GM23248 (cell line): ENCODE measurements at regions not wholly inside any gene's neighbourhood (a gene's known extent, or its start where the extent isn't known, plus 50 kb on each side); places are given as distances from the start of the nearest gene placed in this dataset.

Experiments
- DNase-seq: peaks from one replicate; pipeline ENCODE4 v3.0.0-alpha.2; 2015
- H2AFZ ChIP-seq: fragments of 200-600 bp; sonication (generic); 2 replicates; pipeline ENCODE4 v1.6.1; 2016; ENCODE audit warnings: antibody characterized with exemption
- H3F3A ChIP-seq: fragments of 200-600 bp; sonication (generic); 2 replicates; pipeline ENCODE4 v1.6.1; 2016; ENCODE audit warnings: mild to moderate bottlenecking, antibody characterized with exemption, mixed run types; ENCODE audit not compliant: insufficient read depth
- H3K27ac ChIP-seq: fragments of 200-600 bp; sonication (generic); 2 replicates; pipeline ENCODE4 v1.5.1; 2016; ENCODE audit warnings: mild to moderate bottlenecking
- H3K27me3 ChIP-seq: fragments of 200-600 bp; sonication (generic); replicated peaks from 2 replicates; pipeline ENCODE4 v1.6.1; 2016; ENCODE audit warnings: mild to moderate bottlenecking; ENCODE audit not compliant: insufficient read depth
- H3K36me3 ChIP-seq: fragments of 200-600 bp; sonication (generic); 2 replicates; pipeline ENCODE4 v1.6.1; 2016; ENCODE audit warnings: low read depth, mild to moderate bottlenecking
- H3K4me1 ChIP-seq: fragments of 200-600 bp; sonication (generic); 2 replicates; pipeline ENCODE4 v1.6.1; 2016; ENCODE audit warnings: mild to moderate bottlenecking; ENCODE audit not compliant: insufficient read depth
- H3K4me2 ChIP-seq: fragments of 200-600 bp; sonication (generic); one replicate; pipeline ENCODE4 v1.6.1; 2016; ENCODE audit warnings: mild to moderate bottlenecking; ENCODE audit not compliant: unreplicated experiment
- H3K4me3 ChIP-seq: fragments of 200-600 bp; sonication (generic); 2 replicates; pipeline ENCODE4 v1.5.1; 2016; ENCODE audit warnings: mild to moderate bottlenecking
- H3K79me2 ChIP-seq: fragments of 200-600 bp; sonication (generic); 2 replicates; pipeline ENCODE4 v1.6.1; 2016; ENCODE audit warnings: mild to moderate bottlenecking; ENCODE audit not compliant: insufficient read depth
- H3K9ac ChIP-seq: fragments of 200-600 bp; sonication (generic); 2 replicates; pipeline ENCODE4 v1.6.1; 2016; ENCODE audit warnings: mild to moderate bottlenecking
- H3K9me2 ChIP-seq: fragments of 200-600 bp; sonication (generic); 2 replicates; pipeline ENCODE4 v1.6.1; 2016; ENCODE audit warnings: mixed run types, mild to moderate bottlenecking, moderate library complexity; ENCODE audit not compliant: insufficient read depth
- H3K9me3 ChIP-seq: fragments of 200-600 bp; sonication (generic); one replicate; pipeline ENCODE4 v1.6.1; 2017; ENCODE audit warnings: low read depth
- H4K20me1 ChIP-seq: fragments of 200-600 bp; sonication (generic); 2 replicates; pipeline ENCODE4 v1.6.0; 2016; ENCODE audit not compliant: insufficient read depth
- EZH2 ChIP-seq: fragments of 200-600 bp; sonication (generic); IDR thresholded peaks from 2 replicates; pipeline ENCODE4 v1.6.1; 2018; ENCODE audit warnings: antibody characterized with exemption, mild to moderate bottlenecking; ENCODE audit not compliant: insufficient read depth, poor library complexity, severe bottlenecking
- EZH2phosphoT487 ChIP-seq: fragments of 200-600 bp; sonication (generic); IDR thresholded peaks from 2 replicates; pipeline ENCODE4 v1.6.1; 2018; ENCODE audit warnings: antibody characterized with exemption, moderate library complexity, mild to moderate bottlenecking, low read depth; ENCODE audit not compliant: insufficient read depth
- WGBS, 2 experiments: methylation state at CpG; one replicate each; pipeline ENCODE4 v1.1.6; 2015 to 2017; ENCODE audit warnings: low lambda C conversion rate in 2 of 2, low coverage in 1 of 2; ENCODE audit errors: missing lambda C conversion rate in 2 of 2; 5-methylcytosine and 5-hydroxymethylcytosine counted together
- in situ Hi-C: fragments of 300-500 bp; cut with MboI; formaldehyde crosslinking; loops from 2 replicates; pipeline ENCODE4 v1.15.0; 2020

DNA sequence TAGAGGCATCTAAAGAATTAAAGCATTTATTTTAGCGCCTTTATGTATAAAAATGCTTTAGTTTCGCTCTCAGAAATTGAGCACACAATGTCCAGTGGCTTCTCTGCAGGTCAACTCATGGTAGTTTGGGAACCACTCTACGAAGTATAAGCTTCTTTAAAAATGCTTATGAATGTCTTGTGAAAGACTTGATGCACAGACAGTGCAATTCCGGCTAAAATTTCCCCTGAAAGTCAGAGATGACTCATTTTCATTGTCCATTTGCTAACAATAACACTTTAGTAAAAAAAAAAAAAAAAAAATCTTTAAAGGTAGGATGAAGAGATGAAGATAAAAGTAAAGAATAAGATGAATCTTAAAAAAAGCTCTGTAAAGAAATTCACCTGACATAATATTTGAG lies 117.2 kb downstream of the PDHA2 start:
- H3K9me2 ChIP-seq: no peaks in the 10 kb centered on the region
- no peaks in the 10 kb centered on the region for H3K79me2 ChIP-seq
- no peaks in the 10 kb centered on the region for H3K9me3 ChIP-seq
- no peak overlapping the region for H2AFZ ChIP-seq
- no peak overlapping the region for H3K4me3 ChIP-seq
- no peaks in the 10 kb centered on the region for H3K27me3 ChIP-seq
- 16 to 24% methylated on average over 4 of the region's 4 CpGs for WGBS, 2 experiments
- no peaks in the 10 kb centered on the region for H3K4me1 ChIP-seq
- H3K4me2 ChIP-seq: no peak overlapping the region
- no peak for DNase-seq
- no peak overlapping the region for H3K27ac ChIP-seq
- no peaks in the 10 kb centered on the region for H3K36me3 ChIP-seq
- no peaks in the 10 kb centered on the region for H4K20me1 ChIP-seq
- H3F3A ChIP-seq: no peaks in the 10 kb centered on the region
- in situ Hi-C loops: no loop called here
- H3K9ac ChIP-seq: no peak overlapping the region
- TF ChIP-seq EZH2phosphoT487: no peak
- no peak for TF ChIP-seq EZH2

DNA sequence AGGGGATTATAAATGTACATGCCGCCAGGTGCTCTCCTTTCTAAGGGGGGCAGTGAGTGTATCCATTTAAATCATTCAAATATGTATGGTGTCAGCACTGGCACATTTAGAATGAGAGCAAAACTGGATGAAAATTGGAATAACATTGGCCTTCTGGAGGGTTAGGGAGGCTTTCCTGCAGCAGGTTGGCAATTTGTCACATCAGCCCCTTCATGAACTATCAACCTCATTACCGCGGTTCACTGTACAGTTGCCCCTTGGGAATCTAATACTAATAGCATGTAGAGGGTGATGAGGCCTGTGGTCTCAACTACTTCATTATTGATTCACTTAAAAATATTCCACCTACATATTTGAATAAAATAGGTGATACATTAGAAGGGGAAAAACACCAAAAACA lies 117.9 kb downstream of the PDHA2 start:
- Histone ChIP-seq H3K79me2 (no peaks in the 10 kb centered on the region), H3K27ac (no peak overlapping the region), H3K4me3 (no peak overlapping the region), H3K36me3 (no peaks in the 10 kb centered on the region), H2AFZ (no peak overlapping the region), H3K9ac (no peak overlapping the region), H3F3A (no peaks in the 10 kb centered on the region), H3K9me3 (no peaks in the 10 kb centered on the region), H3K4me2 (no peak overlapping the region), H4K20me1 (no peaks in the 10 kb centered on the region), H3K9me2 (no peaks in the 10 kb centered on the region), H3K27me3 (no peaks in the 10 kb centered on the region), H3K4me1 (no peaks in the 10 kb centered on the region)
- 65 to 67% methylated on average over 3 of the region's 3 CpGs for WGBS, 2 experiments
- in situ Hi-C loops: no loop called here
- DNase-seq: no peak
- TF ChIP-seq EZH2 (no peak), EZH2phosphoT487 (no peak)

DNA sequence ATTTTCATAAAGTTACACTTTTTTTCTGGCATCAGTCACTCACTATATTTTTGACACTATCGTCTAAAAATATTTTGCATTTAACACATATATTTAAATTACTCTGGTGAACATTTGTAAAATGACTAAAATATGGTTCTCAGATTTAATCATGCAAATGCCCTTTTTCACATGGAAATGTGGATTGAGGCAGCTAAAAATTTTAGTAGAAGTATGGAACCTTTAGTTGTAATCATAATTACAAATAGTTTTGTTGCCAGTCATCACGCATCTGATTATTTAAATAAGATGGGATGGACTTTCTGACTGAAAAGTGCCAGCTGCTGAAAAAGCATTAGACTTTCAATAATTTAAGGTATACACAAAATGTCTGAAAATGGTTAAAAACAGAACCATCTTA lies 119.3 kb downstream of the PDHA2 start:
- H3K9me3 ChIP-seq: no peaks in the 10 kb centered on the region
- H3K9ac ChIP-seq: no peak overlapping the region
- H3K36me3 ChIP-seq: no peaks in the 10 kb centered on the region
- 32 to 40% methylated on average over 2 of the region's 2 CpGs for WGBS, 2 experiments
- no peaks in the 10 kb centered on the region for H3K79me2 ChIP-seq
- H3K27ac ChIP-seq: no peak overlapping the region
- in situ Hi-C loops: no loop called here
- H4K20me1 ChIP-seq: no peaks in the 10 kb centered on the region
- H3K4me2 ChIP-seq: no peak overlapping the region
- H3K4me1 ChIP-seq: no peaks in the 10 kb centered on the region
- DNase-seq: no peak
- H3K4me3 ChIP-seq: no peak overlapping the region
- no peaks in the 10 kb centered on the region for H3K9me2 ChIP-seq
- H3K27me3 ChIP-seq: no peaks in the 10 kb centered on the region
- no peak overlapping the region for H2AFZ ChIP-seq
- no peaks in the 10 kb centered on the region for H3F3A ChIP-seq
- TF ChIP-seq EZH2phosphoT487 (no peak), EZH2 (no peak)

DNA sequence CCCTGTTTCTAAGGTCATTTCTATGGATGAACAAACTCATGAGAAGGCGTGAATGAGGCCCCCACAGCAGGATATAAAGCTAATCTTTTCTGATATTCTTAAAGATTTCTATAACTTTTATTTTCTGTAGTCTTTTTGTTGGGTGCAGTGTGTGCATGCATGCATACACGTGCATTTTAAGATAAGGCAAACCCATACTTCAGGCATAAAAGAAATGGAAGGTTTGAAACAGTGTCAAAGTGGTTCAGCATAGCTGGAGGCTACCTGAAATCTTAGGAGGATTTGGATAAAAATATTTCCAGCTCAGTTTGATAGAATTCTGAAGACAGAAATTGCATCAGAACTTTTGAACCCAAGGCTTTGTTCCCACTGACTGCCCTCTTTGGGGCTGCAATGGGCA lies 119.7 kb downstream of the PDHA2 start:
- H3K27ac ChIP-seq: no peak overlapping the region
- in situ Hi-C loops: no loop called here
- H2AFZ ChIP-seq: no peak overlapping the region
- no peaks in the 10 kb centered on the region for H3K9me3 ChIP-seq
- H3K79me2 ChIP-seq: no peaks in the 10 kb centered on the region
- H3K4me3 ChIP-seq: no peak overlapping the region
- H3K9me2 ChIP-seq: no peaks in the 10 kb centered on the region
- no peaks in the 10 kb centered on the region for H3K36me3 ChIP-seq
- TF ChIP-seq EZH2: no peak
- TF ChIP-seq EZH2phosphoT487: no peak
- no peak overlapping the region for H3K9ac ChIP-seq
- 4 to 7% methylated on average over 2 of the region's 2 CpGs for WGBS, 2 experiments
- no peak overlapping the region for H3K4me2 ChIP-seq
- DNase-seq: no peak
- H3F3A ChIP-seq: no peaks in the 10 kb centered on the region
- H4K20me1 ChIP-seq: no peaks in the 10 kb centered on the region
- no peaks in the 10 kb centered on the region for H3K4me1 ChIP-seq
- no peaks in the 10 kb centered on the region for H3K27me3 ChIP-seq

DNA sequence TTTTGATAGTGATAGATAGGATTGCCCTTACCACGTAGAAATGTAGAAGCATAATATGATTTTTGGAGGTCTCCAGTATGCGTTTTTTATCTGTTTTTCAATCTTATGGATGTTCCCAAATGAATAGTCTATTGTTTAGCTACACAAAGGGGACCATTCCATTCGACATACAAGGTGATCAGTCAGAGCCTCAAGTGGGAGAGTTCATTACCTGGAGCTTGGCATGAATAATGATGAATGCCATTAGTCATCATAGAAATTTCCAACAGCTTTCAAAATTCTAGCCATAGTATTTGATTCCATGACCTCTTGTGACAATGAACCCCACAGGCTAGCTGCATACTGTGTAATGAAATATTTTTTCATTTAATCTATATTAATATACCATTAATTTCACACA lies 123.6 kb downstream of the PDHA2 start:
- H3K4me2 ChIP-seq: no peak overlapping the region
- H4K20me1 ChIP-seq: no peaks in the 10 kb centered on the region
- H3K27me3 ChIP-seq: no peaks in the 10 kb centered on the region
- TF ChIP-seq EZH2: no peak
- TF ChIP-seq EZH2phosphoT487: no peak
- no peaks in the 10 kb centered on the region for H3K36me3 ChIP-seq
- WGBS, 2 experiments: 6 to 8% methylated on average over 3 of the region's 3 CpGs
- H3K4me3 ChIP-seq: no peak overlapping the region
- no peak overlapping the region for H3K9ac ChIP-seq
- no peaks in the 10 kb centered on the region for H3K4me1 ChIP-seq
- H3K79me2 ChIP-seq: no peaks in the 10 kb centered on the region
- in situ Hi-C loops: no loop called here
- H2AFZ ChIP-seq: no peak overlapping the region
- no peaks in the 10 kb centered on the region for H3K9me2 ChIP-seq
- H3F3A ChIP-seq: no peaks in the 10 kb centered on the region
- H3K27ac ChIP-seq: no peak overlapping the region
- H3K9me3 ChIP-seq: no peaks in the 10 kb centered on the region
- DNase-seq: no peak
